Neural crest cell (in vitro differentiated cells): ENCODE measurements at regions not wholly inside any gene's neighbourhood (a gene's known extent, or its start where the extent isn't known, plus 50 kb on each side); places are given as distances from the start of the nearest gene placed in this dataset.

Experiments
- DNase-seq: peaks from one replicate; pipeline ENCODE4 v3.0.0; 2021; ENCODE audit warnings: low read depth, mixed read lengths, low spot score
- H3K27ac Mint-ChIP-seq: one replicate; pipeline ENCODE4 v1.8.0; 2021; ENCODE audit warnings: mild to moderate bottlenecking, mixed read lengths; ENCODE audit not compliant: unreplicated experiment
- H3K27me3 Mint-ChIP-seq: 2 replicates; pipeline ENCODE4 v1.8.0; 2021; ENCODE audit warnings: low read depth, mild to moderate bottlenecking, mixed read lengths
- H3K36me3 Mint-ChIP-seq: 2 replicates; pipeline ENCODE4 v1.8.0; 2021; ENCODE audit warnings: low read depth, mild to moderate bottlenecking, mixed read lengths
- H3K4me1 Mint-ChIP-seq: 2 replicates; pipeline ENCODE4 v1.8.0; 2021; ENCODE audit warnings: mixed read lengths
- H3K4me3 Mint-ChIP-seq: one replicate; pipeline ENCODE4 v1.8.0; 2021; ENCODE audit warnings: mild to moderate bottlenecking, mixed read lengths
- H3K9me3 Mint-ChIP-seq: 2 replicates; pipeline ENCODE4 v1.8.0; 2021; ENCODE audit warnings: mixed read lengths
- CTCF ChIP-seq: fragments of 200-600 bp; sonication (generic); conservative IDR thresholded peaks from 2 replicates; pipeline ENCODE4 v1.5.0; 2021; ENCODE audit warnings: antibody characterized with exemption, mild to moderate bottlenecking

- Mint-ChIP-seq H3K4me3 (no peak overlapping the region), H3K27me3 (no peaks in the 10 kb centered on the region), H3K4me1 (no peaks in the 10 kb centered on the region), H3K27ac (no peak overlapping the region), H3K9me3 (peaks cover 3% of the 10 kb centered on the region), H3K36me3 (no peaks in the 10 kb centered on the region)
- no peak for DNase-seq
- TF ChIP-seq CTCF, result no peak
Measured at GRCh38 chr4:32226204-32226603, 1506.0 kb downstream of the PCDH7 start.

GRCh38 chr4:32226733-32227132 is 1506.6 kb downstream of the PCDH7 start:
- Mint-ChIP-seq H3K36me3 (no peaks in the 10 kb centered on the region), H3K27me3 (no peaks in the 10 kb centered on the region), H3K4me3 (no peak overlapping the region), H3K9me3 (peaks cover 3% of the 10 kb centered on the region), H3K27ac (no peak overlapping the region), H3K4me1 (no peaks in the 10 kb centered on the region)
- DNase-seq, result no peak
- no peak for TF ChIP-seq CTCF

- Mint-ChIP-seq H3K9me3 (no peaks in the 10 kb centered on the region), H3K36me3 (no peaks in the 10 kb centered on the region), H3K4me1 (peaks cover 4% of the 10 kb centered on the region), H3K27ac (no peak overlapping the region), H3K4me3 (no peak overlapping the region), H3K27me3 (no peaks in the 10 kb centered on the region)
- TF ChIP-seq CTCF, result no peak
- no peak for DNase-seq
Measured at GRCh38 chr4:32243926-32244325, 1523.8 kb downstream of the PCDH7 start.

GRCh38 chr4:32249040-32249439 is 1528.9 kb downstream of the PCDH7 start:
- no peak for TF ChIP-seq CTCF
- Mint-ChIP-seq H3K4me3 (no peak overlapping the region), H3K27me3 (no peaks in the 10 kb centered on the region), H3K4me1 (peaks cover 2% of the 10 kb centered on the region), H3K9me3 (no peaks in the 10 kb centered on the region), H3K36me3 (no peaks in the 10 kb centered on the region), H3K27ac (no peak overlapping the region)
- no peak for DNase-seq

GRCh38 chr4:32251126-32251525 is 1531.0 kb downstream of the PCDH7 start:
- H3K9me3 Mint-ChIP-seq, result no peaks in the 10 kb centered on the region
- no peak overlapping the region for H3K4me3 Mint-ChIP-seq
- H3K27me3 Mint-ChIP-seq, result no peaks in the 10 kb centered on the region
- TF ChIP-seq CTCF, result no peak
- H3K36me3 Mint-ChIP-seq, result no peaks in the 10 kb centered on the region
- no peak for DNase-seq
- no peak overlapping the region for H3K27ac Mint-ChIP-seq
- H3K4me1 Mint-ChIP-seq, result no peaks in the 10 kb centered on the region

GRCh38 chr4:32251926-32252325 is 1531.8 kb downstream of the PCDH7 start:
- H3K27ac Mint-ChIP-seq, result no peak overlapping the region
- no peaks in the 10 kb centered on the region for H3K36me3 Mint-ChIP-seq
- no peaks in the 10 kb centered on the region for H3K9me3 Mint-ChIP-seq
- no peak for DNase-seq
- H3K27me3 Mint-ChIP-seq, result no peaks in the 10 kb centered on the region
- no peaks in the 10 kb centered on the region for H3K4me1 Mint-ChIP-seq
- no peak for TF ChIP-seq CTCF
- no peak overlapping the region for H3K4me3 Mint-ChIP-seq
